GM12874 (cell line): ENCODE measurements at regions not wholly inside any gene's neighbourhood (a gene's known extent, or its start where the extent isn't known, plus 50 kb on each side); places are given as distances from the start of the nearest gene placed in this dataset.

ENCODE experiments used
- TF ChIP-seq, protein P1 (sequence below): IDR thresholded peaks from 2 replicates; pipeline ENCODE4 v1.5.1; 2011; ENCODE audit warnings: low read depth, mild to moderate bottlenecking, control low read depth, low read length, moderate library complexity; ENCODE audit not compliant: insufficient read depth

DNA sequence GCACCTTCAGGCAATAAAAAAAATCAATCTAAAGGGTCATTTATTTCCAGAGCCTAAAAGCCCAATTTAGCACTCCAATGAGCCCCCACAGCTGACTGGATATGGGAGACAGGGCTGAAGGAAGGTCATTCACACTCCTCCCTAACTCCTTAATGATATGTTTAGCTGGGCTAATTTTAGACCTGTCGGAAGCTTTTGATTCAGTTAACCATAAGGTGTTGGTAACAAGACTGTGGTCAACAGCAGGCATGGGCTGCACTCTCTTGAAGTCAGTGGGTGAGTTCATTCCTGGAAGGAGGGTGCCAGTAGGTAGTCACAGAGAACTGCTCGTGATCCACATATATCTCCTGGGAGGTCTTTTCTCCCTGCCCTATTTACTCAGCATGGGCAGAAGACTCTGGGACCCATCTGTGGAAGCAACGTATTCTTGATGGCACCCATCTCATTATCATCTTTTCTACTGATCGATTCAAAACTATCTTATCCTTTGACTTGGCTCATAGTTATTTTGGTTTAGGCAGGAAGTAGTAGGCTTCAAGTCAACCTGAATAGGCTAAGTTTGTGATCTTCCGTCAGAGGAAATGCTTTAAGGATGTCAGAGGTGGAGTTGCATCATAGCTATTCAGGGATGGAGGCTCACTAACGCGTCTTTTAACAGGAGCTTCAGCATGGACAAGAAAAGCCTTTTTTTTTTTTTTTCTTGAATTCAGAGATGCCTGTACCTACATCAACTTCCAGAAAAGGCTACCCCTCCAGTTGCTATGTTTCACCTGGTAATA lies 367.7 kb upstream of the SLC30A5 start:
- TF ChIP-seq, protein P1, sequence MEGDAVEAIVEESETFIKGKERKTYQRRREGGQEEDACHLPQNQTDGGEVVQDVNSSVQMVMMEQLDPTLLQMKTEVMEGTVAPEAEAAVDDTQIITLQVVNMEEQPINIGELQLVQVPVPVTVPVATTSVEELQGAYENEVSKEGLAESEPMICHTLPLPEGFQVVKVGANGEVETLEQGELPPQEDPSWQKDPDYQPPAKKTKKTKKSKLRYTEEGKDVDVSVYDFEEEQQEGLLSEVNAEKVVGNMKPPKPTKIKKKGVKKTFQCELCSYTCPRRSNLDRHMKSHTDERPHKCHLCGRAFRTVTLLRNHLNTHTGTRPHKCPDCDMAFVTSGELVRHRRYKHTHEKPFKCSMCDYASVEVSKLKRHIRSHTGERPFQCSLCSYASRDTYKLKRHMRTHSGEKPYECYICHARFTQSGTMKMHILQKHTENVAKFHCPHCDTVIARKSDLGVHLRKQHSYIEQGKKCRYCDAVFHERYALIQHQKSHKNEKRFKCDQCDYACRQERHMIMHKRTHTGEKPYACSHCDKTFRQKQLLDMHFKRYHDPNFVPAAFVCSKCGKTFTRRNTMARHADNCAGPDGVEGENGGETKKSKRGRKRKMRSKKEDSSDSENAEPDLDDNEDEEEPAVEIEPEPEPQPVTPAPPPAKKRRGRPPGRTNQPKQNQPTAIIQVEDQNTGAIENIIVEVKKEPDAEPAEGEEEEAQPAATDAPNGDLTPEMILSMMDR: no peak

DNA sequence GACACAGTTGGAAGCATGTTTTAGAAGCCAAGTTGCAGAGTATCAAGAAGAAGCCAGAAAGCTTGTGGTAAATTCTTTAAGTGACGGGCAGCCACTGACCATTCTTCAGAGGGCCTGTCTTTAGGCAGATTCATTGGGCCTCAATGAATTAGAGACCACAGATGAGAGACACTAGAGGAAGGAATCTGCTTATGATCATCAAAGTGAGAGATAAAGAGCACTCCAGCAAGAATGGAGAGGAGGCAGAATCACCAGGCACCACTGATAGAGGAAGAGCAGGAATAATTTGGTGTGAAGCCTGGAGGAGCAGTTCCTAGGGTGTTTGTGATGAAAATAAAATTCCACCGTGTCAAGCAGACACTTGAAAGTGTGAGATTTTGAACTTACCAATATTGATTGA lies 365.9 kb upstream of the SLC30A5 start:
- TF ChIP-seq, protein P1: no peak

- TF ChIP-seq, protein P1: no peak
These were observed 364.1 kb upstream of the SLC30A5 start for GRCh38 chr5:68729678-68730077.

DNA sequence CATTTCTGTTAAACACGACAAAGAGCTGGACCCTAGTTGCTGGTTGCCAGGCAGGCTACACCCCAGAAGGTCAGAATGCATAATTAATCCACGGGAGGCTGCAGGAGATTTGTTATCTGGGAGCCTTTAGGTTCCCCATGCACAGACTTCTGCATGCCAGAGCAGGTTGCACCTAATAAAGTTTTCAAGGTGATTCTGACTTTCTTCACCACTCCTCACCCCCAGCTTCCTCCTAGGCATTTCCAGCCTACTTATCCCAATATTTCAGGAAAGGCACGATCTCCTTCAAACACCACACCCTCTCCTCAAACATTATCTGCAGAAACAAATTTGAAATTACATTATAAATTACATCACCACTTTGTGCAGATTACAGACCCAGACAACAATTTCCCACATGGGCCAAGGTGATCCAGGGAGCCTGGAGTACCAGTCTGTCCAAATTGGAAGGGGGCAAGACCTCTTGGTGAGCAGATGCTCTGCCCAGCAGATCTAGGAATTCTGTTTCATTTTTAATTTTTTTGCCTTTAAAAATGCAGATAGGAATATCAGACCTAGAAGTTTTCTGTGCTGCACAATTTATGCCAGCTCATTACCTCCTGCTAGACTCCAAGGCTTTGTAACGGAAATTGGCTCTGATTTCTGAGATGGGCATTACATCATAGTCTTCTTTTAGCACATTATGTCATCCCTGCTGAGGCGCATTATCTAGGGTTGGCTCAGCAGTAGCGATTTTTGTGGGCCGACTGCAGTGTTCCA lies 363.4 kb upstream of the SLC30A5 start:
- TF ChIP-seq, protein P1: no peak

DNA sequence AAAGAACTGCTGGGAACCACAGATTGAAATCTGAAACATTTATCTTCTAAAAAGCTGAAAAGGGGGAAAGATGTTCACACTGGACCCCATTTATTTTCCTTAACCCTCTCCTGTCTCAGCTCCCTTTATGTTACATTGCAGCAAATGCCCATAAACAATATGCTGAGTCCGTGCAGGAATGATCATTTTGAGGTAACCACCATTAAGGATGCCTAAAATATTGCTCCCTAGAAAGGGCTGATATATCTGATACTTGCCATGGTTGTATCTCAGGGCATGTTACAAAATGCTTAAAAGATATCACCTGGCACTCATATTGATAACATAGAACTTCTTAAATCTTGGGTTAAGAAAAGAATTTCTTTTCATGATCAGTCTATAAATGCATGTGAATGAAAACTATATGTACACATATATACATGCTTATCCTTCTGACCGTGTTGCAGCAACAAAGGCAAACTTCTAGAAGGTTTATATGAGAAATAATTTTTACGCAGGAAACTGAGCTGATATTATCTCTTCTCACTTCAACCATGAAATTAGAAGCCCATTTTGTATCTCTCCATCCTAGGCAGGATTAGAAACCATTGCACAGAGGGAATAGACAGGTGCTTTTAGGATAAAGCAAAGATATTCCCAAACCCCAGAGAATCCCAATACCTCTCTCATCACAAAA lies 362.7 kb upstream of the SLC30A5 start:
- TF ChIP-seq, protein P1: no peak

- TF ChIP-seq, protein P1: no peak
These were observed 361.6 kb upstream of the SLC30A5 start for GRCh38 chr5:68732251-68732650.

DNA sequence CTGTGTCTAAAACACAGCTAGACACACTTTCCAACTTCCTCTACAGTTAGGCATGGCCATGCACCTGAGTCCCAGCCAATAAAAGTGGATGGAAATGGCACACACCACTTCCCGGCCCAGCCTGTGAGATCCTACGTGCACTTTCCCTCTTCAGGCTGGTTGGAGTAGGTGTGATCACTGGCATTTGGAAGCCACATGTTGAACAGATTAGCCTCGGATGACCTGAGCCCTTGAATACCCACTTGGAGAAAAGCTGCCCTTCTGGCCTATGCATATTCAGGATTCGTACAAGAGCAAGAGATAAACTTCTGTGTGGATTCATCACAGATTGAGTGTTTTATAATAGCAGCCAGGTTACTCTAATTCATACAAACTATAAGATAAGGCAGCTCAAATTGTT lies 359.0 kb upstream of the SLC30A5 start:
- TF ChIP-seq, protein P1: no peak
